ENCODE measurements at regions not wholly inside any gene's neighbourhood (a gene's known extent, or its start where the extent isn't known, plus 50 kb on each side); places are given as distances from the start of the nearest gene placed in this dataset.

DNA sequence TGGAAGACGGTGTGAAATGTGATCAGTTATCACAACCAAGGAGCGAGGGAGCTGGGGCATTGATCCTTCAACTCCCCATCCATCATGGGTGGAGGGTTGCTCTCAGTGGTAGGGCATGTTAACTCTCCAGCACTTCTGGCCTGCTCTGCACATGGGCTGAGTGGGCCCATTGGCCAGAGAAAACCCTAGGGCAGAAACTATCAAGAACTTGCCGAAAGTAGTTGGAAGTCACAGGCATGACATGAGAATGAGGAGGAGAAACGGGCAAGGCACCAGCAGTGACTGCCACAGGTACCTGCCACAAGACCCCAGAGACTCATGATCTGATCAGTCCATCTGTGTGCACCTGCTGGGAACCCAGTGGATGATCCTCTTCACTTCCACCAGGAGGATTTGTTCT, 50.9 kb upstream of the CXCL14 start:
- no peak overlapping the region for H3K27ac ChIP-seq
- H3K9me3 ChIP-seq (ENCODE audit: low read depth, low read length) = no peaks in the 10 kb centered on the region
- no peaks in the 10 kb centered on the region for H3K36me3 ChIP-seq (ENCODE audit: insufficient read depth, low read length)
- H3K9ac ChIP-seq (ENCODE audit: insufficient read length) = no peak overlapping the region
- DNase-seq (ENCODE audit: low read depth, low spot score) = no peak
- H3K4me3 ChIP-seq = no peak overlapping the region
- TF ChIP-seq EZH2 (IDR thresholded peaks at IDR 0.05) (no peak), POLR2AphosphoS5 (IDR thresholded peaks at IDR 0.05; ENCODE audit: borderline replicate concordance, low read depth, low read length) (no peak), FOXP2 (optimal IDR thresholded peaks at IDR 0.05; ENCODE audit: control extremely low read depth, extremely low read length, insufficient read depth) (no peak)

DNA sequence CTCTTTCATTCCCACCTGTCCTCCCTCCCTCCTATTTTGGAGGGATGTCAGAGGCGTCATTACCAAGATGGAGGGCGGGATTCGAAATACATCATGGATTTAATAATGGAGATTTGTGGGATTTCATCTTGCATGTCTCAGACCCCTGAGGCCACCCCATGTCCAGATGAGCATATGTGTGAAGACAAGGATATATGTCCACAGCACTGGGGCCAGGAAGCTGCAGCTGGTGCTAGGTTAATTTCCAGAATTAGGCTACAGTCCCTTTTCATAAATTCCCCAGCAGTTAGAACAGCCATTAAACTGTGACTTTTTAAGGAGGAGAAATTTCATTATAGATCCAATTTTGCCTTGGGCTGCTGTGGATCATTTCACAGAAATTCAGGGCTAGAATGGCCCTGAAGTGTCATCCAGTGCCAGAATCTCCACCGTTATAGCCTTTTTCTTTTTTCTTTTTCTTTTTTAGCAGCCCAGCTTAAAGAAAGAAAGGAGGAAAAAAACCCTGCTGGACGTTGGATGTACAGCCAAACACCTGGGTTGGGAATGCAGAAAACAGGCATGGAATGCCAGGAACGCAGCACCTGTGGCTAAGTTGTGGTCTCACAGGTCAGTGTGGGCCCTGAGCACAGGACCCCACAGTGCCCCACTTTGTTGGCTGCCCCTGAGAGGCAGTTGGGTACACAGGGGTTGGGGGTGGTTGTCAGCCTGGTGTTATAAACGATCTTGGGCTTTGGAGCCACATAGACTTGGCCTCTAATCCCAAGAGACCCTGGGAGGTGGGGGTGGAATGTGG, 50.2 kb upstream of the CXCL14 start:
- no peaks in the 10 kb centered on the region for H3K9me3 ChIP-seq (ENCODE audit: low read depth, low read length)
- DNase-seq (ENCODE audit: low read depth, low spot score) = no peak

More for the DNA sequence above, 50.2 kb upstream of the CXCL14 start:
- Histone ChIP-seq H3K36me3 (ENCODE audit: insufficient read depth, low read length) (no peaks in the 10 kb centered on the region), H3K4me3 (no peak overlapping the region), H3K27ac (no peak overlapping the region), H3K9ac (ENCODE audit: insufficient read length) (no peak overlapping the region)
- TF ChIP-seq POLR2AphosphoS5 (IDR thresholded peaks at IDR 0.05; ENCODE audit: borderline replicate concordance, low read depth, low read length) = no peak
- no peak for TF ChIP-seq FOXP2 (optimal IDR thresholded peaks at IDR 0.05; ENCODE audit: control extremely low read depth, extremely low read length, insufficient read depth)
- no peak for TF ChIP-seq EZH2 (IDR thresholded peaks at IDR 0.05)
